ENCODE measurements at regions not wholly inside any gene's neighbourhood (a gene's known extent, or its start where the extent isn't known, plus 50 kb on each side); places are given as distances from the start of the nearest gene placed in this dataset.
"Not testable (repeated sequence)": the region's sequence is repeated elsewhere in the genome, so short reads cannot be mapped to it uniquely, and the experiment has no call there.

- DNase-seq (ENCODE audit: low read depth, low spot score), result not testable (repeated sequence)
Observed at GRCh38 chr15:24309700-24310099, 365.9 kb upstream of the NPAP1 start.

GRCh38 chr15:24311692-24312091 is 363.9 kb upstream of the NPAP1 start:
- DNase-seq (ENCODE audit: low read depth, low spot score), result not testable (repeated sequence)

GRCh38 chr15:24316326-24316725 is 359.2 kb upstream of the NPAP1 start:
- not testable (repeated sequence) for DNase-seq (ENCODE audit: low read depth, low spot score)

GRCh38 chr15:24318981-24319380 is 356.6 kb upstream of the NPAP1 start:
- no peak for DNase-seq (ENCODE audit: low read depth, low spot score)

GRCh38 chr15:24324096-24324495 is 351.5 kb upstream of the NPAP1 start:
- DNase-seq (ENCODE audit: low read depth, low spot score), result not testable (repeated sequence)

GRCh38 chr15:24326513-24326912 is 349.1 kb upstream of the NPAP1 start:
- not testable (repeated sequence) for DNase-seq (ENCODE audit: low read depth, low spot score)

GRCh38 chr15:24331964-24332363 is 343.6 kb upstream of the NPAP1 start:
- not testable (repeated sequence) for DNase-seq (ENCODE audit: low read depth, low spot score)

- not testable (repeated sequence) for DNase-seq (ENCODE audit: low read depth, low spot score)
Observed at GRCh38 chr15:24341876-24342275, 333.7 kb upstream of the NPAP1 start.

GRCh38 chr15:24352777-24353176 is 322.8 kb upstream of the NPAP1 start:
- DNase-seq (ENCODE audit: low read depth, low spot score), result not testable (repeated sequence)

GRCh38 chr15:24381103-24381502 is 294.5 kb upstream of the NPAP1 start:
- DNase-seq (ENCODE audit: low read depth, low spot score), result not testable (repeated sequence)

GRCh38 chr15:24385258-24385657 is 290.3 kb upstream of the NPAP1 start:
- not testable (repeated sequence) for DNase-seq (ENCODE audit: low read depth, low spot score)

GRCh38 chr15:24394303-24394702 is 281.3 kb upstream of the NPAP1 start:
- DNase-seq (ENCODE audit: low read depth, low spot score), result no peak

- not testable (repeated sequence) for DNase-seq (ENCODE audit: low read depth, low spot score)
Observed at GRCh38 chr15:24412649-24413048, 262.9 kb upstream of the NPAP1 start.

GRCh38 chr15:24426286-24427054 is 249.1 kb upstream of the NPAP1 start:
- not testable (repeated sequence) for DNase-seq (ENCODE audit: low read depth, low spot score)

- DNase-seq (ENCODE audit: low read depth, low spot score), result peak; percentile 47
Observed at GRCh38 chr15:24427055-24427400, 248.5 kb upstream of the NPAP1 start.

GRCh38 chr15:24435075-24435820 is 240.3 kb upstream of the NPAP1 start:
- not testable (repeated sequence) for DNase-seq (ENCODE audit: low read depth, low spot score)

GRCh38 chr15:24437270-24437669 is 238.3 kb upstream of the NPAP1 start:
- DNase-seq (ENCODE audit: low read depth, low spot score), result not testable (repeated sequence)

- DNase-seq (ENCODE audit: low read depth, low spot score), result not testable (repeated sequence)
Observed at GRCh38 chr15:24437735-24438134, 237.8 kb upstream of the NPAP1 start.

GRCh38 chr15:24477107-24478025 is 198.2 kb upstream of the NPAP1 start:
- DNase-seq (ENCODE audit: low read depth, low spot score), result peak; percentile 18

GRCh38 chr15:24485885-24486567 is 189.5 kb upstream of the NPAP1 start:
- not testable (repeated sequence) for DNase-seq (ENCODE audit: low read depth, low spot score)
